SK-N-MC (cell line): ENCODE measurements at regions not wholly inside any gene's neighbourhood (a gene's known extent, or its start where the extent isn't known, plus 50 kb on each side); places are given as distances from the start of the nearest gene placed in this dataset.

ENCODE experiments used
- EZH2 ChIP-seq: fragments of 200-600 bp; sonication (generic); IDR thresholded peaks from one replicate; pipeline ENCODE4 v1.6.1; 2017; ENCODE audit warnings: antibody characterized with exemption
- FOXP2 ChIP-seq: optimal IDR thresholded peaks from 2 replicates; pipeline ENCODE3; 2011; ENCODE audit warnings: mild to moderate bottlenecking, moderate library complexity; ENCODE audit not compliant: insufficient read depth; ENCODE audit errors: extremely low read length, control extremely low read depth
- POLR2AphosphoS5 ChIP-seq: IDR thresholded peaks from 2 replicates; pipeline ENCODE4 v1.6.1; 2012; ENCODE audit warnings: mild to moderate bottlenecking, low read depth, low read length, borderline replicate concordance

- TF ChIP-seq EZH2 = no peak
- no peak for TF ChIP-seq POLR2AphosphoS5
- no peak for TF ChIP-seq FOXP2
Observed at GRCh38 chr7:115128154-115128553, 206.3 kb downstream of the MDFIC start.
